ENCODE measurements at regions not wholly inside any gene's neighbourhood (a gene's known extent, or its start where the extent isn't known, plus 50 kb on each side); places are given as distances from the start of the nearest gene placed in this dataset.
"Not testable (repeated sequence)": the region's sequence is repeated elsewhere in the genome, so short reads cannot be mapped to it uniquely, and the experiment has no call there.

- DNase-seq, result no peak
- intact Hi-C loops (cut with DNase I), result no loop called here
- ATAC-seq, result no peak
Observed at GRCh38 chr5:121378559-121379359, 472.9 kb upstream of the FTMT start.

GRCh38 chr5:121380066-121380465 lies 471.6 kb upstream of the FTMT start:
- intact Hi-C loops (cut with DNase I), result no loop called here
- ATAC-seq, result no peak
- no peak for DNase-seq

- DNase-seq, result no peak
- no peak for ATAC-seq
- intact Hi-C loops (cut with DNase I), result no loop called here
Observed at GRCh38 chr5:121384359-121384758, 467.3 kb upstream of the FTMT start.

- intact Hi-C loops (cut with DNase I), result no loop called here
- DNase-seq (no peak), ATAC-seq (no peak)
Observed at GRCh38 chr5:121386334-121386733, 465.3 kb upstream of the FTMT start.

- intact Hi-C loops (cut with DNase I), result no loop called here
- ATAC-seq, result no peak
- no peak for DNase-seq
Observed at GRCh38 chr5:121396716-121397115, 455.0 kb upstream of the FTMT start.

GRCh38 chr5:121399879-121400278 lies 451.8 kb upstream of the FTMT start:
- intact Hi-C loops (cut with DNase I), result no loop called here
- DNase-seq (no peak), ATAC-seq (no peak)

GRCh38 chr5:121408778-121409177 lies 442.9 kb upstream of the FTMT start:
- intact Hi-C loops (cut with DNase I), result no loop called here

GRCh38 chr5:121415270-121415669 lies 436.4 kb upstream of the FTMT start:
- ATAC-seq (no peak), DNase-seq (no peak)
- intact Hi-C loops (cut with DNase I), result no loop called here

More at GRCh38 chr5:121408778-121409177, 442.9 kb upstream of the FTMT start:
- DNase-seq (no peak), ATAC-seq (no peak)

- no peak for DNase-seq
- intact Hi-C loops (cut with DNase I), result no loop called here
- no peak for ATAC-seq
Observed at GRCh38 chr5:121421646-121422045, 430.0 kb upstream of the FTMT start.

- DNase-seq (no peak), ATAC-seq (no peak)
- intact Hi-C loops (cut with DNase I), result no loop called here
Observed at GRCh38 chr5:121424976-121425375, 426.7 kb upstream of the FTMT start.

- intact Hi-C loops (cut with DNase I), result no loop called here
Observed at GRCh38 chr5:121426153-121426552, 425.5 kb upstream of the FTMT start.

GRCh38 chr5:121429761-121430160 lies 421.9 kb upstream of the FTMT start:
- no peak for ATAC-seq
- intact Hi-C loops (cut with DNase I), result no loop called here
- no peak for DNase-seq

More at GRCh38 chr5:121426153-121426552, 425.5 kb upstream of the FTMT start:
- DNase-seq, result no peak
- ATAC-seq, result no peak

GRCh38 chr5:121430538-121430937 lies 421.1 kb upstream of the FTMT start:
- no peak for DNase-seq
- ATAC-seq, result no peak
- intact Hi-C loops (cut with DNase I), result no loop called here

- DNase-seq (no peak), ATAC-seq (no peak)
- intact Hi-C loops (cut with DNase I), result no loop called here
Observed at GRCh38 chr5:121445511-121445910, 406.2 kb upstream of the FTMT start.

- ATAC-seq, result no peak
- no peak for DNase-seq
- intact Hi-C loops (cut with DNase I), result no loop called here
Observed at GRCh38 chr5:121462441-121462840, 389.2 kb upstream of the FTMT start.

- DNase-seq; ATAC-seq; intact Hi-C loops (cut with DNase I): not testable (repeated sequence)
Observed at GRCh38 chr5:121471222-121471621, 380.5 kb upstream of the FTMT start.

- no peak for ATAC-seq
- DNase-seq, result no peak
- intact Hi-C loops (cut with DNase I), result no loop called here
Observed at GRCh38 chr5:121478636-121479035, 373.0 kb upstream of the FTMT start.

- DNase-seq, result no peak
- intact Hi-C loops (cut with DNase I), result no loop called here
- no peak for ATAC-seq
Observed at GRCh38 chr5:121479337-121479736, 372.3 kb upstream of the FTMT start.

- DNase-seq (no peak), ATAC-seq (no peak)
- intact Hi-C loops (cut with DNase I), result no loop called here
Observed at GRCh38 chr5:121485281-121485680, 366.4 kb upstream of the FTMT start.

- DNase-seq; intact Hi-C loops (cut with DNase I); ATAC-seq: not testable (repeated sequence)
Observed at GRCh38 chr5:121485999-121486398, 365.7 kb upstream of the FTMT start.

- ATAC-seq (no peak), DNase-seq (no peak)
- intact Hi-C loops (cut with DNase I), result no loop called here
Observed at GRCh38 chr5:121489972-121490371, 361.7 kb upstream of the FTMT start.

All from left cardiac atrium (tissue), 4 donors.